ENCODE measurements at regions not wholly inside any gene's neighbourhood (a gene's known extent, or its start where the extent isn't known, plus 50 kb on each side); places are given as distances from the start of the nearest gene placed in this dataset.

DNA sequence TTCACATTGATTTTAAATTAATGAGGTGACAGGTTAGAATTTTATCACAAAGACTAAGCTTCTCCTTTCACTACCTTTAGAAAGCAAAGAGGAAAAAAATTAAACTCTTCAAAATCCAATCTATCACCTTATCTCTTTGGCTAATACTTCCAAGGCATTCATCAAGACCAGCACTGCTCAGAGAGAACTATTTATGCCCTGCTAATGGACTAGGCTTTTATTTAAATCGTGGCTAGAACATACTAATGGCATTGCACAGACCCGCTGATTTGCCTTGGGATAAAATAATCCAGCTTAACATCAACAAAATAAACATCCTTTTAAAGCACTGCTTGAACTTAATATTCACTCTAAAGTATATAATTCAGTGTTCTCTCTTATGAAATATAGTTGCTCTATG is 880.4 kb downstream of the HACE1 start:
- H3K27ac ChIP-seq (ENCODE audit: low read depth in 2 of 2, low read length in 1 of 2) = no peak overlapping the region
- no peak overlapping the region for H3K4me3 ChIP-seq (ENCODE audit: low read depth in 1 of 2, low read length in 2 of 2)
- H3K36me3 ChIP-seq (ENCODE audit: control insufficient read depth in 2 of 2, insufficient read depth in 2 of 2, low read length in 1 of 2) = no peaks in the 10 kb centered on the region
- WGBS, 2 donors = 36 to 38% methylated on average over 2 of the region's 2 CpGs
- H3K27me3 ChIP-seq (ENCODE audit: control insufficient read depth in 1 of 2, insufficient read depth in 2 of 2, low read length in 2 of 2) = no peaks in the 10 kb centered on the region
- no peaks in the 10 kb centered on the region for H3K4me1 ChIP-seq (ENCODE audit: control insufficient read depth in 2 of 2, insufficient read depth in 2 of 2, low read length in 1 of 2)
- H3K9me3 ChIP-seq (ENCODE audit: control insufficient read depth in 2 of 2, insufficient read depth in 1 of 2, low read depth in 1 of 2, low read length in 1 of 2) = no peaks in the 10 kb centered on the region

DNA sequence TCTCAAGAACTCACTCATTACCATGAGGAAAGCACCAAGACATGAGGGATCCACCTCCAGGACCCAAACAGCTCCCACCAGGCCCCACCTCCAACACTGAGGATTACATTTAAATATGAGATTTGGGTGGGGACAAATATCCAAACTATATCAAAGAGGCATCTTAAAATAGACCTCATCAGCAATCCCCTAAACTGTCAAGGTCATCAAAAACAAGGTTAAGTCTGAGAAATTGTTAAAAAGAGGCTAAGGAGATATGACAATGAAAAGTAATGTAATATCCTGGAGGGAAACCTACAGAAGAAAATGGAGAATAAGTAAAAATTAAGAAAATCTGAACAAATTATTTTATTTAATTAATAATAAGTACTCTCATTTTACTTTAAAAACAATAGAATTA is 922.3 kb downstream of the HACE1 start:
- Histone ChIP-seq H3K27ac (ENCODE audit: low read depth in 2 of 2, low read length in 1 of 2) (no peak overlapping the region), H3K9me3 (ENCODE audit: control insufficient read depth in 2 of 2, insufficient read depth in 1 of 2, low read depth in 1 of 2, low read length in 1 of 2) (peaks cover 0 to 2% of the 10 kb centered on the region in 2 donors), H3K4me1 (ENCODE audit: control insufficient read depth in 2 of 2, insufficient read depth in 2 of 2, low read length in 1 of 2) (no peaks in the 10 kb centered on the region)

DNA sequence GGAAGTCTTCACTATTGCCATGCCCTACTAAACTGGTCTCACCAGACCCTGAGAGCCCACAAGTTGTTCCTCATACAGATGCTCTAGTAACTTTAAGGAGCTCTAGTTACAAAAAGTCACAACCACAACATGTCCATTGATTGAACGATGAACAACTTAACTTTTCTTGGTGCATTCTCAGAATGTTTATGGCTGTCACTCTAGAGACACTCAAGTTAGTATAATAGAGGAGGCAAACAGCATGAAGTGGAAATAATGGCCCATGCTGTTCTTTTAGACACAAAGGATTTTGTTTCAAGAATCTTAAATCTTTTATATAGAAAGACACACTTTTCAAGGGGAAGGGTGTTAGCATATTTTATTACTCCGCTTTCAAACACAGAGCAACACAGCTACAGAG is 934.4 kb downstream of the HACE1 start:
- Histone ChIP-seq H3K9me3 (ENCODE audit: control insufficient read depth in 2 of 2, insufficient read depth in 1 of 2, low read depth in 1 of 2, low read length in 1 of 2) (no peaks in the 10 kb centered on the region), H3K4me3 (ENCODE audit: low read depth in 1 of 2, low read length in 2 of 2) (no peak overlapping the region), H3K27ac (ENCODE audit: low read depth in 2 of 2, low read length in 1 of 2) (no peak overlapping the region), H3K36me3 (ENCODE audit: control insufficient read depth in 2 of 2, insufficient read depth in 2 of 2, low read length in 1 of 2) (no peaks in the 10 kb centered on the region), H3K27me3 (ENCODE audit: control insufficient read depth in 1 of 2, insufficient read depth in 2 of 2, low read length in 2 of 2) (no peaks in the 10 kb centered on the region), H3K4me1 (ENCODE audit: control insufficient read depth in 2 of 2, insufficient read depth in 2 of 2, low read length in 1 of 2) (no peaks in the 10 kb centered on the region)
- WGBS, 2 donors = 78% methylated on average over 2 of the region's 2 CpGs

More for the DNA sequence above, 922.3 kb downstream of the HACE1 start:
- no peaks in the 10 kb centered on the region for H3K27me3 ChIP-seq (ENCODE audit: control insufficient read depth in 1 of 2, insufficient read depth in 2 of 2, low read length in 2 of 2)
- no peak overlapping the region for H3K4me3 ChIP-seq (ENCODE audit: low read depth in 1 of 2, low read length in 2 of 2)
- H3K36me3 ChIP-seq (ENCODE audit: control insufficient read depth in 2 of 2, insufficient read depth in 2 of 2, low read length in 1 of 2) = no peaks in the 10 kb centered on the region

GRCh38 chr6:103910018-103910417 is 949.7 kb downstream of the HACE1 start:
- Histone ChIP-seq H3K9me3 (ENCODE audit: control insufficient read depth in 2 of 2, insufficient read depth in 1 of 2, low read depth in 1 of 2, low read length in 1 of 2) (no peaks in the 10 kb centered on the region), H3K27ac (ENCODE audit: low read depth in 2 of 2, low read length in 1 of 2) (no peak overlapping the region), H3K27me3 (ENCODE audit: control insufficient read depth in 1 of 2, insufficient read depth in 2 of 2, low read length in 2 of 2) (no peaks in the 10 kb centered on the region), H3K4me1 (ENCODE audit: control insufficient read depth in 2 of 2, insufficient read depth in 2 of 2, low read length in 1 of 2) (no peaks in the 10 kb centered on the region), H3K4me3 (ENCODE audit: low read depth in 1 of 2, low read length in 2 of 2) (no peak overlapping the region), H3K36me3 (ENCODE audit: control insufficient read depth in 2 of 2, insufficient read depth in 2 of 2, low read length in 1 of 2) (no peaks in the 10 kb centered on the region)

- Histone ChIP-seq H3K9me3 (ENCODE audit: control insufficient read depth in 2 of 2, insufficient read depth in 1 of 2, low read depth in 1 of 2, low read length in 1 of 2) (no peaks in the 10 kb centered on the region), H3K27ac (ENCODE audit: low read depth in 2 of 2, low read length in 1 of 2) (no peak overlapping the region), H3K27me3 (ENCODE audit: control insufficient read depth in 1 of 2, insufficient read depth in 2 of 2, low read length in 2 of 2) (no peaks in the 10 kb centered on the region), H3K36me3 (ENCODE audit: control insufficient read depth in 2 of 2, insufficient read depth in 2 of 2, low read length in 1 of 2) (no peaks in the 10 kb centered on the region), H3K4me3 (ENCODE audit: low read depth in 1 of 2, low read length in 2 of 2) (no peak overlapping the region), H3K4me1 (ENCODE audit: control insufficient read depth in 2 of 2, insufficient read depth in 2 of 2, low read length in 1 of 2) (no peaks in the 10 kb centered on the region)
- 78 to 91% methylated on average over 3 of the region's 3 CpGs for WGBS, 2 donors
Observed at GRCh38 chr6:103908898-103909297, 950.8 kb downstream of the HACE1 start.

GRCh38 chr6:103895136-103895535 is 964.6 kb downstream of the HACE1 start:
- no peaks in the 10 kb centered on the region for H3K4me1 ChIP-seq (ENCODE audit: control insufficient read depth in 2 of 2, insufficient read depth in 2 of 2, low read length in 1 of 2)
- no peaks in the 10 kb centered on the region for H3K9me3 ChIP-seq (ENCODE audit: control insufficient read depth in 2 of 2, insufficient read depth in 1 of 2, low read depth in 1 of 2, low read length in 1 of 2)
- no peaks in the 10 kb centered on the region for H3K36me3 ChIP-seq (ENCODE audit: control insufficient read depth in 2 of 2, insufficient read depth in 2 of 2, low read length in 1 of 2)
- no peak overlapping the region for H3K4me3 ChIP-seq (ENCODE audit: low read depth in 1 of 2, low read length in 2 of 2)
- H3K27me3 ChIP-seq (ENCODE audit: control insufficient read depth in 1 of 2, insufficient read depth in 2 of 2, low read length in 2 of 2) = no peaks in the 10 kb centered on the region
- WGBS, 2 donors = 85 to 86% methylated on average over 2 of the region's 2 CpGs
- no peak overlapping the region for H3K27ac ChIP-seq (ENCODE audit: low read depth in 2 of 2, low read length in 1 of 2)

DNA sequence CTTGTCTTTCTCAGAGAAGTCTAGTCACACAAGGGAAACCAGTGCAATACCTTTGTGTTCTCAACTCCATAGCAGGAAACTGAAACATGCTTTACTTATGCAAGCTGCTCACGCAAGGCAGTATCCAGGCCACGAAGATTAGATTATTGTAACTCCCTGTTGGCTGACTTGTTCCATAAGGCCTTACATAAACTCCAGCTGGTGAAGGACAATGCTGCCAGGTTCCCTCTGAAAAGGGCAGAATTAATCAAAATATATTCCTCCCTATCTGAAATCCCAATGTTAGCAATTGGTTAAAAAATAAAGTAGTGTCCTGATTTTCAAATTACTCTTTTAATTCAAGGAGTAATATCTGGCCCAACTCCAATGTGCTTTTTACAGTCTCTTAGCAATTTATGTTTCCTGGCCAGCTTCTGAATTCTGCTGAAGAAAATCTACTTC is 966.6 kb downstream of the HACE1 start:
- Histone ChIP-seq H3K36me3 (ENCODE audit: control insufficient read depth in 2 of 2, insufficient read depth in 2 of 2, low read length in 1 of 2) (no peaks in the 10 kb centered on the region), H3K9me3 (ENCODE audit: control insufficient read depth in 2 of 2, insufficient read depth in 1 of 2, low read depth in 1 of 2, low read length in 1 of 2) (no peaks in the 10 kb centered on the region), H3K27ac (ENCODE audit: low read depth in 2 of 2, low read length in 1 of 2) (no peak overlapping the region), H3K27me3 (ENCODE audit: control insufficient read depth in 1 of 2, insufficient read depth in 2 of 2, low read length in 2 of 2) (no peaks in the 10 kb centered on the region), H3K4me1 (ENCODE audit: control insufficient read depth in 2 of 2, insufficient read depth in 2 of 2, low read length in 1 of 2) (no peaks in the 10 kb centered on the region), H3K4me3 (ENCODE audit: low read depth in 1 of 2, low read length in 2 of 2) (no peak overlapping the region)
- WGBS, 2 donors = 52 to 55% methylated on average over 2 of the region's 2 CpGs

DNA sequence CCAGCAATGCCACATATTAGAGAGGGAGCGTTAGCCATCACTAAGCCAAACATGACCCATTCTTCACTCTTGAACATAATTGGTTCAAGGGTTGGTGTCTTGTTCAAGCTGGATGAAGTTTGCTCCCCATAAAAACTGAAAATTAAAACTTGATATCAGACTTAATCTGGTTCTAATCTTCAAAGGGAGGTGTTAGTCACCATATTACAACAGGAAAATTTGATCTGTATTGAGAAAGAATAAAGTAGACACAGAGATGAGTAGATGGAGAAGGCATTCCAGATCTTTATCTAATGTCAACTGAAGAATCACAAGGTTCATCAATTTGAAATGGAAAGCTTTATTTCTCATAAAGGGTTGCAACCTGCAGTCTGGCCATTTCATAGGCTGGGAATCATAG is 972.8 kb downstream of the HACE1 start:
- no peaks in the 10 kb centered on the region for H3K36me3 ChIP-seq (ENCODE audit: control insufficient read depth in 2 of 2, insufficient read depth in 2 of 2, low read length in 1 of 2)
- no peak overlapping the region for H3K27ac ChIP-seq (ENCODE audit: low read depth in 2 of 2, low read length in 1 of 2)
- H3K4me1 ChIP-seq (ENCODE audit: control insufficient read depth in 2 of 2, insufficient read depth in 2 of 2, low read length in 1 of 2) = no peaks in the 10 kb centered on the region
- H3K4me3 ChIP-seq (ENCODE audit: low read depth in 1 of 2, low read length in 2 of 2) = no peak overlapping the region
- no peaks in the 10 kb centered on the region for H3K27me3 ChIP-seq (ENCODE audit: control insufficient read depth in 1 of 2, insufficient read depth in 2 of 2, low read length in 2 of 2)
- H3K9me3 ChIP-seq (ENCODE audit: control insufficient read depth in 2 of 2, insufficient read depth in 1 of 2, low read depth in 1 of 2, low read length in 1 of 2) = no peaks in the 10 kb centered on the region
- 82 to 88% methylated on average over 1 of the region's 1 CpG for WGBS, 2 donors

GRCh38 chr6:103885446-103885845 is 974.3 kb downstream of the HACE1 start:
- Histone ChIP-seq H3K36me3 (ENCODE audit: control insufficient read depth in 2 of 2, insufficient read depth in 2 of 2, low read length in 1 of 2) (no peaks in the 10 kb centered on the region), H3K27ac (ENCODE audit: low read depth in 2 of 2, low read length in 1 of 2) (no peak overlapping the region), H3K4me3 (ENCODE audit: low read depth in 1 of 2, low read length in 2 of 2) (no peak overlapping the region), H3K4me1 (ENCODE audit: control insufficient read depth in 2 of 2, insufficient read depth in 2 of 2, low read length in 1 of 2) (no peaks in the 10 kb centered on the region), H3K27me3 (ENCODE audit: control insufficient read depth in 1 of 2, insufficient read depth in 2 of 2, low read length in 2 of 2) (no peaks in the 10 kb centered on the region), H3K9me3 (ENCODE audit: control insufficient read depth in 2 of 2, insufficient read depth in 1 of 2, low read depth in 1 of 2, low read length in 1 of 2) (no peaks in the 10 kb centered on the region)
- WGBS, 2 donors = 51 to 68% methylated on average over 1 of the region's 1 CpG

GRCh38 chr6:103879800-103880199 is 979.9 kb downstream of the HACE1 start:
- no peak overlapping the region for H3K4me3 ChIP-seq (ENCODE audit: low read depth in 1 of 2, low read length in 2 of 2)
- H3K36me3 ChIP-seq (ENCODE audit: control insufficient read depth in 2 of 2, insufficient read depth in 2 of 2, low read length in 1 of 2) = no peaks in the 10 kb centered on the region
- WGBS, 2 donors = 86 to 89% methylated on average over 3 of the region's 3 CpGs
- H3K27me3 ChIP-seq (ENCODE audit: control insufficient read depth in 1 of 2, insufficient read depth in 2 of 2, low read length in 2 of 2) = no peaks in the 10 kb centered on the region
- H3K4me1 ChIP-seq (ENCODE audit: control insufficient read depth in 2 of 2, insufficient read depth in 2 of 2, low read length in 1 of 2) = no peaks in the 10 kb centered on the region
- H3K27ac ChIP-seq (ENCODE audit: low read depth in 2 of 2, low read length in 1 of 2) = no peak overlapping the region
- no peaks in the 10 kb centered on the region for H3K9me3 ChIP-seq (ENCODE audit: control insufficient read depth in 2 of 2, insufficient read depth in 1 of 2, low read depth in 1 of 2, low read length in 1 of 2)
